ENCODE measurements at regions not wholly inside any gene's neighbourhood (a gene's known extent, or its start where the extent isn't known, plus 50 kb on each side); places are given as distances from the start of the nearest gene placed in this dataset.

DNA sequence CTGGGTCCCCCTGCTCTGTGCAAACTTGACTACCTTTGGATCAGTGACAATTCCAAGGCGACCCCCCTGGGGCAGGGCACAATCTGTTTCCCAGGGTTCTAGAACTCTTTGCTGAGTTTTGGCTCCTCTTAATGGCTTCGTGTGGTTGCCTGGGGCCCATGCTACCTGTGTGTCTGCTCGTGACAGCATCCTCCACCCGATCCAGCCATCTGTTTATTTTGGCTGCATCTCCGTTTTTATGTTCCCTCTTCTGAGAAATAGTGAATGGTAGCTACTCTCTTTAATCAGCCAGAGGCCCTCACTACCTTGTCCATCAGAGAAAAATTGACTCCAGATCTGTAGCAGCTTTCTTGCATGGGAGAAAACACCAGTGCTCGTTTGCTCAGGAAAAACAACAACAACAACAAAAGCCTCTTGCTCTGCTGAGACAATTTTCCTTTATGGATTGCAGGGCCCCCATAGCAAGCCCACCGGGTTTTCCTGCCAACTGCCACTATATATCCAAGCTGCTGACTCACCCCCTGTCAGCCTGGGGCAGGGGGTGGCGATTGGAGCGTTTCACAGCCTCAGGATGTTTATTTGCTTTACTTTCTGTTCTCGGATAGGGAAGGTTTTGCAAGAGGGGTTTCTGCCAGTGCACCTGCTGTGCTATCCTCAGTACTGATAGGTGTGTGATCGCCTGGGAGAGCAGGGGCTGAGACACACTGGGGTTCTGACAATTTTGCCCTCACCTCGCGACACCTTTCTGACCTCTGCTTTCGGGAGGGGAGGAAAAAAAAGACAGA lies 607.8 kb downstream of the BNC2 start:
- TF ChIP-seq, protein P1, sequence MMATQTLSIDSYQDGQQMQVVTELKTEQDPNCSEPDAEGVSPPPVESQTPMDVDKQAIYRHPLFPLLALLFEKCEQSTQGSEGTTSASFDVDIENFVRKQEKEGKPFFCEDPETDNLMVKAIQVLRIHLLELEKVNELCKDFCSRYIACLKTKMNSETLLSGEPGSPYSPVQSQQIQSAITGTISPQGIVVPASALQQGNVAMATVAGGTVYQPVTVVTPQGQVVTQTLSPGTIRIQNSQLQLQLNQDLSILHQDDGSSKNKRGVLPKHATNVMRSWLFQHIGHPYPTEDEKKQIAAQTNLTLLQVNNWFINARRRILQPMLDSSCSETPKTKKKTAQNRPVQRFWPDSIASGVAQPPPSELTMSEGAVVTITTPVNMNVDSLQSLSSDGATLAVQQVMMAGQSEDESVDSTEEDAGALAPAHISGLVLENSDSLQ (IDR thresholded peaks at IDR 0.05): no peak
- TF ChIP-seq SP1 (IDR thresholded peaks at IDR 0.05) (no peak), FOXK2 (IDR thresholded peaks at IDR 0.05) (no peak), ELF4 (IDR thresholded peaks at IDR 0.05) (no peak), L3MBTL2 (conservative IDR thresholded peaks at IDR 0.05) (no peak), BHLHE40 (IDR thresholded peaks at IDR 0.05; ENCODE audit: borderline replicate concordance) (no peak), ZNF384 (IDR thresholded peaks at IDR 0.05) (no peak), FOXA1 (IDR thresholded peaks at IDR 0.05) (no peak), FOXM1 (IDR thresholded peaks at IDR 0.05; ENCODE audit: borderline replicate concordance) (no peak), TARDBP (IDR thresholded peaks at IDR 0.05) (no peak), SUZ12 (IDR thresholded peaks at IDR 0.05) (no peak), CTBP1 (IDR thresholded peaks at IDR 0.05; ENCODE audit: borderline replicate concordance) (no peak), NFRKB (IDR thresholded peaks at IDR 0.05) (no peak)
